GM18502 (cell line): ENCODE measurements at regions not wholly inside any gene's neighbourhood (a gene's known extent, or its start where the extent isn't known, plus 50 kb on each side); places are given as distances from the start of the nearest gene placed in this dataset.

ENCODE experiments used
- ATAC-seq: cut with Tn5 transposase; IDR thresholded peaks from one replicate; pipeline ENCODE4 v1.9.1; 2021; ENCODE audit warnings: mild to moderate bottlenecking; ENCODE audit not compliant: unreplicated experiment, poor library complexity

DNA sequence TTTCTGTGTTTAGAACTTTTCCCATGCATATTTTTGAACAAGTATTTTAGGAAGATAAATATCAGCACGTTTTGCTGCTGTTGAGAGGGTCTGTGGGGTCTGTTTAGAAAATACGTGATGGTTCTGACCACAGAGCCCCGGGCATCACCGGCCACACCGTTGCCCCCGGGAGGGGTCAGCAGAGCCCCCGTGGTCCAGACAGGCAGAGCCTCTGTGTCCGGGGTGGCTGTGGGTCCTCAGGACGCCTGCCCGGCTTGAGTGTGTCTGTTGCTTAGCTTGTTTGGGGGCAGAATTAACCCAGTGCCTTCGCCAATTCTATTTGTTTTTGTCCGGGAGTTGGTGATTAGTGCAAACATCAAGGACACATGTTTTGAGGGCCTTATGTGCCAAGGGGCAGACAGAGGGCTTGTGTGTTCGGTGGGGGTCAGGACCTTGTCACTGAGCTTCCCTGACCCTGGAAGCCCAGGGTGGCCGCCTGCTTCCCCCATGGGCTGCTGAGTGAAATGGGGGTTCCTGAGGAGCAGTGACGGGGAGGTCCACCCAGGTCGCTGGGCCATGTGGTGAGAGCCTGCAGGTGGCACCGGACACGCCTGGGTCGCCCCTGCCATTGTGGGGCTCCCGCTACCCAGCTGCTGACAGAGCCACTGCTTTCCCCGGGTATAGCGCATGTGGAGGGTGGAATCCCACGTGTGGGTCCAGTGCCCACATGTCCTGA, 122.2 kb downstream of the SIK1 start:
- ATAC-seq: no peak

DNA sequence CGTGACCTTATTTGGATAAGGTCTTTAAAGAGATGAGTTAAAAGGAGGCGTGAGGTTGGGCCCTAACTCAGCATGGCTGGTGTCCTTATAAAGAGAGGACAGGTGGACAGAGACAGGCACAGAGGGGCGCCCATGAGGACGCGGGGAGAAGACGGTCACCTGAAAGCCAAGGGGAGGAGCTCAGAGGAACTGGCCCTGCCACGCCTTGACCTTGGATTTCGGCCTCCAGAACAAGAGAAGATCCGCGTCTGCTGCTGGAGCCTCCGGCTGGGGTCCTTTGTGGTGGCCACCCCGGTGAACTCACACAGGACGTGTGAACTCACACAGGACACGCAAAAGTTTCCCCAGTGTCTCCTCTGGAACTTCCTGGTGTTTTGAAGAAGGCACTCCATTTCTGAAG, 122.7 kb downstream of the SIK1 start:
- ATAC-seq: no peak

DNA sequence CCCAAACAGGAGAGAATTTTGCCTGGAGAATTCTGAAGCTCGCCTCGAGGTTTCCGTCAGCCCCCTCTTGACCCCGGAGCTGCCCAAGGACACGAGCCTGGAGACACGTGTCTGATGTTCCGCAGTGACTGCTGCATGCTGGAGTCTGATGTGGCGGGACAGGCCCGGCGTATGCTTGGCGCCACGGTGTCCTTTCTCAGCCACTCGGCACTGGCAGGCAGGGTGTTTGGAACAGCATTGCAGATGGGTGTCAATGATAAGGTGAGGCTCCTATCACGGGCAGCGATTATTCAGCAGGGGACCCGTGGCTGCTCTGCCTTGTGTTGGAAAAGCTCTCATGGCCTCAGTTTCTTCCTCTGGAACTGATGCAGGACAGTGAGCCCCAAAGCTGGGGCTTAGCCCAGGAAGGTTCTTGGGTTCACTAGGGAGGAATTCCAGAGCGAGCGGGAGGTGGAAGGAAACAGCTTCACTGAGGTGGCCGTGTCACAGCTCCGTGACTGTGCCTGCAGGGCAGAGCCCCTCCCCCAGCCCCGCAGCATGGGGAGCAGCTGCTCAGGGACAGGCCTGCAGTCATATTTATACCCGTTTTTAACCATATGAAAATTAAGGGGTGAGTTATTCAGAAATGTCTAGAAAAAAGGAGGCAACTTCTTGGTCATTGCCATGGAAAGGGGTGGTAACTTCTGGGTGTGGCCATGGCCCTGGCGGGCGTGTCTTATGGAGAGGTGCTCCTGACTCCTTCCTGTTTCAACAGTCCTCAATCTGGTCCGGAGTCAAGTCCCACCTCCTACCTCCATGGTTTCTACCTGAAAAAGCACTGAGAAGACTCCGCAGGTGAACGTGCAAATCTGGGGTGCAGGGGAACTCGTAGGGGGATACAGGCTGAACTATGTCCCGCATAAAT, 123.4 kb downstream of the SIK1 start:
- no peak for ATAC-seq

DNA sequence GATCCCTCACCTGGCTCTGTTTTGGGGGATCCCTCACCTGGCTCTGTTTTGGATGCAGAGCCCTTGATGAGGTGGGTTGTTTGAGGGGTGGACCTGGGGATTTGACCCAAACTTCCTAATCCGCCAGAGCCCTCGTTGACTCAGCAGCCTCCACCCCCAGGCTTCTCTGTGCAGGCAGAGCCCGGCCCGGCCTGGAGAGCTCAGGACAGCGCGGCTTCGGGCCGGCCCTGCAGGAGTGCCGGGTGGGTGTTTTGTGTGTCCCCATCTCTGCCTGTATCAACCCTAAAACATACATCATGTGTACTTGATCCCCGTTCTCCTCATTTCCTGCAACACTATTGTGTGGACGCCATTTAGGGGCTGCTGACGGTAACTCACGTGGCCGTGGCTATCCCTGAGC, 124.2 kb downstream of the SIK1 start:
- no peak for ATAC-seq

DNA sequence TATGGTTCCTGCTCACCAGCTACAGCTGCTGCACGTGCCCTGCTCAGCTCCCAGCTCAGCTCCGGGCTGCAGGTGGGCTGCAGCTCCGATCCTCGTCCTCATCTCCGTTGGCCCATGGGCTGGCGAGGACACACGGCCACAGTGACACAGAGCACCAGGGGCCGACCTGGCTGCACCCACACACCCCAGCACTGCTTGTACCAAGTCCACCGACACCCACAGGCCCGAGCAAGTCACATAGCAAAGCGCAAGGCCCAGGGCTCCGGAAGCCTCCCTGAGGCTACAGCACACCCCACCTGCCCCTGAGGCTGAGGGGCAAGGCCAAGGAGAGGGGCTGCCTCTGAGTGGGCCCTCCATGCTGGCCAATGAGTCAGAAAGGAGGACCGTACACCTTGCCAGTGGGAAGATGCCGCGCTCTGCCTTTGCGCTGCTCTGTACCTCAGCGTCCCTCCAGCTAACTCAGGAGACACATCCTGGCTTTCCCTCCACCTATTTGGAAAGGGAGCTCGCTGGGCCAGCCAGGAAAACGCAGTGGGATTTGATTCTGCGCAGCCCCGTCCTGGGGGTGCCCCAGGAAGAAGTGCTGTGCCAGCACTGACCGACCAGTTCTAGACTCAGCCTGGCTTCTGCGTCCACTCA, 124.8 kb downstream of the SIK1 start:
- no peak for ATAC-seq

DNA sequence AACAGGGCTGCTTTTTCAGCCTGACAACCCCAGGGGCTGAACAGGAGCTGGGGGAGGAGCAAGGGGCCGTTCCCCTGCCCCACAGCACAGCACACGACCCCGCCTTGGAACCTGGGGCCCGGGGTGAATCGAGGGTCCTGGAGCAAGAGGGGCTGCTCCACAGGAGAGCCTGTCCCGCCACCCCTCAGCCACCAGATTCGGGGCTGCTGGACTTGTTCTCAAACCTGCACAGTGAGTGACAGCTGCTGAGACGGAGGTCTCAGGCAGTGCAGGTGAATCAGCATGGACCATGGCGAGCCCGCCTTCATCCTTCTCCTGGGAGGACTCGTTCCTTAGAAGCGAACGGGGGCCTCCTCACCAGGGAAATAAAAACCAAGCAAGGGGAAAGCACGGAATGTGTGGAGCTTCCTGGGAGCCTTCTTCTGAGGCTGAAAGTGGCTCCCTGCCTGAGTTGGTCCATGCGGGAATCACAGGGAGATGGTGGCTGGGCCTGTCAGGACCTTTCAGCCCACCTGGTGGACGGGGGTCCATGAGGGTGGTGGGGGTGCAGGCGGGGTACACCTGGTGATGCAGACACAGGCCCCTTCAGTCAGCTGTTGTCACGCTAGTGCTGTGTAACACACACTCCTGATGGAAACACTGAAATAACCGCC, 125.4 kb downstream of the SIK1 start:
- no peak for ATAC-seq

DNA sequence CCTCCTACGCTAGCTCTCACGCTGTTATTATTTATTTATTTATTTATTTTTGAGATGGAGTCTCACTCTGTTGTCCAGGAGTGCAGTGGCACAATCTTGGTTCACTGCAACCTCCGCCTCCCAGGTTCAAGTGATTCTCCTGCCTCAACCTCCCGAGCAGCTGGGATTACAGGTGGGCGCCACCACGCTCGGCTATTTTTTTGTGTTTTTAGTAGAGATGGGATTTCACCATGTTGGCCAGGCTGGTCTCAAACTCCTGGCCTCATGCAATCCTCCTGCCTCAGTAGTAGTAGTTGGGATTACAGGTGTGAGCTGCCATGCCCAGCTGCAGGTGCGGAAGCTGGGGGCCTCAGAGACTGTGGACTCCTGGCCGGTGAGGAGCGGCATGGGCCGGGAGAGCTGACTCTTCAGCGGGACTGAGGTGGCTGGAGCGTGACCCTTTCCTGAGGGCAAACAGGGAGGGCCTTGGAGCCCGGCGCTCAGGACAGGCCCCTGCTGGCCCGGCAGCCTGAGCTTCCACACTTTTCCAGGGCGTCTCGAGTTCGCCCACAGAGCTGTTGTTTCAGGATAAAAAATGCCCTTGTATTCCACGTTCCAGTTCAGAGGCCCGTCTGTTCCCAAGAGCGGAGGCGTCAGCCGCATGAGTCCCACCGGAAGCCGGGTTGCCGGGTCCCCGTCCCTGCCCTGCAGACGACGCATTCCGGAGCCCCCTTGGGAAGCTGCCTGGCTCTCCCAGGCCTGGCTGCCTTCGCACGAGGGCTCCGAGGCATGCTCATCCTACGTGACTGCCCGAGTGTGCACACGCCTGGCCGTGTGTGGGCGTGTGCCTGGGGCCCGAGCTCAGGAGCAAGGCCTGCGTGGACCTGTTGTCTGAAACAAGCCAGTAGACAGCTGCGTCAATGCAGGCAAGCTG, 126.2 kb downstream of the SIK1 start:
- ATAC-seq: no peak

DNA sequence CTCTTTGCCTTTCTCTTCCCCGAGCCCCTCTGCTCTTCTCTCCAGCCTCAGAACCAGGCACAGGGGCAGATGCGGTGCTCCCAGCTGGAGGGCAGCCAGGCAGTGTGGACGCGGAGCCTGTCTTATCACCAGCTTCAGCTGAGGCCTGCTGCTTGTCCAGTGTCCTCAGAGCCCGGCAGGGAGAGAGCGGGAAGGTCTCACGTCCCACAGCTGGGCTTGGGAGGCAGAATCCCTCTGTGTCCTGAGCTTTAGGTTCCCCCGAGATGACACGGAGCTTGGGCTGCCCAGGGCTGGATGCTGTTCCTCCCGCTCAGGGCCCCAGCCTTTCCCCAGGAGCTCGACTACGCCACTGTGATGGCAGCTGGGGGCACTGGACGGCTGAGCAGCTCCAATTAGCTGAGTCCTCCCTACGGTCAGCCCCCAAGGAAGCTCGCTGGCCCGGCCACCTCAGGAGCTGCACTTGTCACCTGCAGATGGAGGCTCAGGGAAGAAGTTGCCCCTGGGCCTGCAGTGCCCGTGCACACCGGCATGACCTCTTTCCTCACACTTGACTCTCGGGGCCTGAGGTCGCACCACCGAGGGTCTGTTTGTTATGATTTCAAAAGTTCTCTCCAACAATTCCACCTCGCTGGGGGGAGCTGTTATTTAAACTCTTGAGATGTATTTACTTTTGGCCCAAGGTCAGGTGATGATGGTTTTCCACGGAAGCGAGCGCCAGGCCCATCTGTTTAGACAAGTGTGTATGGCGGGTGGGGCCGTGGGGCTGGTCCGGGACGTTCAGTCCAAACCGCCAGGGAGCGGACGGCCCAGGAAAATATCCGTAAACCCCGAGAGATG, 127.3 kb downstream of the SIK1 start:
- ATAC-seq: no peak

DNA sequence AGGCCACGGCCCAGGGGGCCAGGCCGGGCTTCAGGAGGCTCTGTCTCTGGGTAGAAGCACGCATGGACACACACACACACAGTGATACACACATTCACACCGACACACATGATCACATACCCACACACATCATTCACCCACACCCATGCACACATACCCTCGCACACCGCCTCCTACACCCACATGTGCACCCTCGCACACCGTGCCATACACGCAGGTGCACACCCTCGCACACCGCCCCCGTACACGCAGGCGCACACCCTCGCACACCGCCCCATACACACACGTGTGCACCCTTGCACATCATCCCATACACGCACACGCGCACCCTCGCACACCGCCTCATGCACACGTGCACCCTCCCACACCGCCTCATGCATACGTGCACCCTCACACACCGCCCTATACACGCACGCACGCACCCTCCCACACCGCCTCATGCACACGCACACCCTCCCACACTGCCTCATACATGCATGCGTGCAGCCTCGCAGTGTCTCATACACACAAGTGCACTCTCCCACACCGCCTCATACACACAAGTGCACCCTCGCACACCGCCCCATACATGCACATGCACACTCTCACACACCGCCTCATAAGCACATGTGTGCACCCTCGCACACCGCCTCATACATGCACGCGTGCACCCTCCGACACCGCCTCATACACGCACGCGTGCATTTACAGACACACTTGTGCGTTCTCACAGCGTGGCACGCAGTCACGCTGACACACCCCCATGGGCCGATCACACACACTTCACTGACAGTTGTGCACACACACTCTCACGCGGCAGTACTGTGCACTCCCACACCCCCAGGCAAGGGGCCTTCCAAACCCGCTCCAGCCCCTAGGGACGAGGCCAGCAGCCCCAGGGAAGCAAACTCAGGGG, 128.1 kb downstream of the SIK1 start:
- no peak for ATAC-seq

DNA sequence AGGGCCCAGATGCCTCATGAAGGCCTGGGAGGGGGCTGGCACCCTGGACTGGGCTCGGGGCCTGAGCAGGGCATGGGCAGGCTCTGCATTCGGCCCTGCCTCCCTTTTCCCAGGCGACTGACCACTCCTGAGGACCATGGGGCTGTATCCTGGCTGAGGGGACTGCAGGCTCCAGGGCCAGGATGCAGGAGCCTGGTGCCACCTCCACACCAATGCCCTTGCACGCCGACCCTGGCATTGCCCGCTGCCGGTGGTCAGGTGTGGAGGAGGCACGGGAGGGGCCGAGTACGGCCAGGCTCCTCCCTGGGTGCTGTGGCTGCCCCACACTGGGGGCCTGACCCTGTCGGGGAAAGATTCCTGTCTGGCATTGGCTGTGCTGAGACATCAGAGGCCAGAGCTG, 128.9 kb downstream of the SIK1 start:
- ATAC-seq: no peak

DNA sequence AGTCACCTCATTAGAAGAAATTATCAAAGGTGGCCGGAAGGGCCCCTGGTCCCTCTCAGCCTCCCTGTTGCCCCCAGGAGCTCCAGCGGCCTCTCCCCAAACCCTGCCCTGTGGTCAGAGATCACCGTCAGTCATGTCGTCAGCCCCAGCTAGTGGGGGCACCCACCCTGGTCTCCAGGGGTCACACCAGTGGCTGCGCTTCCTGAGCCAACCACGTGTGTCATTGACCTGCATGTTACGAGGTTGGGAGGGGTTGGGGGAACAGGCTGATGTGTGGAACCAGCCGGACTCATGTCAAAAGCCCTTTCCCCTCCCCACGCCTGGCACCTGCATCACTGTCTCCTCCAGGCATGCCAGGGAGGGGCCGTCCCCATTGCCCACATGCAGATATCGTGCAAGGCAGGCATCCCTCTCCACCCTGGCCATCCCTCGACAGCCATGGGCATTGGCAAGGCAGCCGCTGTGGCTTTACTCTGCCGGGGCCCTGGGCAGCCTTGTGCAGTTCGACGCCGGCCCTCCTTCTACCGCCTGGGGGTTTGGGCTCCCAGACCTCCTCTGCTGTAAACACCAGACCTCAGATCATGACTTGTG, 128.7 kb downstream of the CRYAA start:
- ATAC-seq: no peak

DNA sequence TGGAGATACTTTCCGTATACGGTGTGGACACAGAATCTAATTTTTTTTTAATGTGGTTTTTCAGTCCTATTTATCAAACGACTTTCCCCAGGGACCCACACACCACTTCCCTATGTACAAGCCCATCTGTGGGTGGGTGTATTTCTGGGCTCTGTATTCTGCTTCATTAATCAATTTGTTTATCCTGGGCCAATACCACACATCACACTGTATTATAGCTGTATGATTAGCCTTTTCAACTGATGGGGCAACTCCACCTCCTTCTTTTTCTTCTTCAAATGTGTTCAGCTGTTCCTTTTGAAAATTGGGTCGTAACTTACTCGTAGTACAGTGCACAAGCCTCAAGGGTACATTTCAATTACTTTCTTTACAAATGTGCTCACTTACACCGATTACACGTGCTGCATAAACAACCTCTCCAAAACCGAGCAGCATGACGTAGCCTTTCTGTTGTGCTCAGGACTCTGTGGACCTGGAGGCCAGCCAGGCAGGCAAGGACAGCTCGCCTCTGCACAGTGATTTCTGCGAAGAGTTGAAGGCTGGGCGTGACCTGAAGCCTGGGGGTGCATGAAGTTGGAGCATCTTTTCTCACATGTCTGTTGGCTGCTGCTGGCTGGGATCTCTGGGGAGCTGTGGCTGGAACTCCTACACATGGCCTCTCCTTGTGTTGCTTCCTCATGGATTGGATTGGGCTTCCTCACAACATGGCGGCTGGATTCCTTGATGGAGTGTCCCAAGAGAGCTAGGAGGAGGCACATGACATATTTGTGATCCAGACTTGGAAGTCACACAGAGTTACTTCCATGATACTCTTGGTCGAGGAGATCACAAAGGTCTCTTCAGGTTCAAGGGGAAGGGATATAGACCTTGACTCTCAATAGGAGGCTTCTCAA, 126.5 kb downstream of the CRYAA start:
- no peak for ATAC-seq

DNA sequence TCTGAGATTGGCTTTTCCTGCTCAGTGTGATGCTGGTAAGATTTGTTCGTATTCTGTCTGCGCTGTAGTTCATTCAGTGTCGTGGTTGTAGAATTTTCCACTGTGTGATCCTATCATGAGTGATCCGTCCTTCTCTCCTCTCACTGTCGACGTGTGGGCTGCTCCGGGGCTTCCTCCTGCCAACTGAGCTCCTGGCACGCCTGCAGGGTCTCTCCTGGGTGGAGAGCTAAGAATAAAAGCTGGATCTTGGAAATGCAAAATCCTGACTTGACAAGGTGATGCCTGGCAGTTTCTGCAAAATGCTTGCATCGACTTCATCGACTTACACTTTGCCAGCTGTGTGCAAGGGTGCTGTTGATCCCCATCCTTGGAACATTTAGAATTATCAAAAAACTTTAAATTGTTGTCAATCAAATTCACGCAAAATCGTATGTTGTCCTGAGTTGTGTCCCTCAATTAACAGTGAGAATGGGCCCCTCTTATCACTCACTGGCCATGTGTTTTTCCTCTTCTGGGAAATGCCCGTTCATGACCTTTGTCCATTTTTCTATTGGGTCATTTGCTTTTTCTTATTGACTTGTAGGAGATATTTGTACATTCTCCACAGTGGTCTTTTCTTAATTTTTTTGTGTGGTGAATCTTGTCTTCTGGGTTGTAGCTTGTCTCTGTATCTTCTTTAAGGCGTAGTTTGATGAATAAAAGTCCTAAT, 125.5 kb downstream of the CRYAA start:
- no peak for ATAC-seq

DNA sequence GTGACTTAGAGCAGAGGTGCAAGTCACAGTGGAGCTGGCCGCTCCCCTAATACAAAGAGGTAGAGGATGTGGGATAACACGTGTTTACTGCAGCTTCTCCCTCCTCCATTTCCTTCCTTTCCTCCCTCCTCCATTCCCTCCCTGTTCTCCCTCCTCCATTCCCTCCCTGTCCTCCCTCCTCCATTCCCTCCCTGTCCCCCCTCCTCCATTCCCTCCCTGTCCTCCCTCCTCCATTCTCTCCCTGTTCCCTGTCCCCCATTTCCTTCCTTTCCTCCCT, 124.0 kb downstream of the CRYAA start:
- no peak for ATAC-seq

DNA sequence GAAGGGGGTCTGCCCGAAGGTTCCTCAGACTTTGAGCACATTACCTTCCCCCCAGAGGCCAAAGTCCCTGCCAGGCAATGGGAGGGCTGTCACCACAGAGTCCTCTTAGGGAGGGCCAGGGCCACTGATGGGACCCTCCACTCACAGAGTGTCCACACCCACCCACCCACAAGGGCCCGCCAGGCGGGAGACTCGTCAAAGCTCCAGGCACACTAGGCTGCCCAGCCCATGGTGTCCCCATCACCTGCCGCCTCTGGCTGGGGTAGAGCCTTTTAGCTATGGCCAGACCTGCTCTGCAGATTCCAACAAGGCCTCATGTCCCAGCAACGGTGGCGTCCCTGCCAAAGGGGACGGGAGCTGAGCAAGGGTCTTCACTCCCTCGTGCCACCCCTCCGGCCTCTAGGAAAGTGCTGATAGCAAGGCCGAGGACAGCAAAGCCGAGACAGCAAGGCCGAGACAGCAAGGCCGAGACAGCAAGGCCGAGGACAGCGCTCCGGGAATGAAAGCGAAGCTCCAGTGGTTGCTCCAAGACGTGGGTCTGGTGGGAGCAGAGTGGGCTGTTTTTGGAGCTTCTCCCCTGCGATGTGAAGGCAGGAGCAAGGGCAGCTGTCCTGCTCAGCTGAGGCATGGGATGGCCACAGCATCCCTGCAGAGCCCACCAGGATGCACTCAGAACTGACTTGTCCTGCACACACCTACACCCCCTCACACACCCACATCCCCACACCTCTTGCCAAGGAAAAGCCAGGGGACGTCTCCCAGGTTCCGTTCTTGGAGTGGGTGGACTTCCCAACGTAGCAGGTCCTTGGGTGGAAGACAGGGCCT, 123.4 kb downstream of the CRYAA start:
- no peak for ATAC-seq
